ENCODE measurements at regions not wholly inside any gene's neighbourhood (a gene's known extent, or its start where the extent isn't known, plus 50 kb on each side); places are given as distances from the start of the nearest gene placed in this dataset.
"Not testable (repeated sequence)": the region's sequence is repeated elsewhere in the genome, so short reads cannot be mapped to it uniquely, and the experiment has no call there.

GRCh38 chr12:5308216-5308615, 123.7 kb upstream of the NTF3 start:
- DNase-seq, result no peak

- no peak for DNase-seq
Measured at GRCh38 chr12:5308996-5309395, 122.9 kb upstream of the NTF3 start.

- DNase-seq, result no peak
Measured at GRCh38 chr12:5309654-5310053, 122.3 kb upstream of the NTF3 start.

GRCh38 chr12:5310151-5310550, 121.8 kb upstream of the NTF3 start:
- no peak for DNase-seq

GRCh38 chr12:5317556-5317955, 114.4 kb upstream of the NTF3 start:
- DNase-seq, result no peak

GRCh38 chr12:5318874-5319273, 113.0 kb upstream of the NTF3 start:
- no peak for DNase-seq

- no peak for DNase-seq
Measured at GRCh38 chr12:5328669-5329517, 103.0 kb upstream of the NTF3 start.

- no peak for DNase-seq
Measured at GRCh38 chr12:5332551-5332950, 99.4 kb upstream of the NTF3 start.

GRCh38 chr12:5333096-5333495, 98.8 kb upstream of the NTF3 start:
- DNase-seq, result no peak

GRCh38 chr12:5335069-5335468, 96.8 kb upstream of the NTF3 start:
- DNase-seq, result no peak

GRCh38 chr12:5341086-5341485, 90.8 kb upstream of the NTF3 start:
- DNase-seq, result not testable (repeated sequence)

GRCh38 chr12:5343711-5344110, 88.2 kb upstream of the NTF3 start:
- DNase-seq, result no peak

- DNase-seq, result no peak
Measured at GRCh38 chr12:5344131-5344530, 87.8 kb upstream of the NTF3 start.

- DNase-seq, result no peak
Measured at GRCh38 chr12:5345534-5345933, 86.4 kb upstream of the NTF3 start.

- DNase-seq, result no peak
Measured at GRCh38 chr12:5348057-5348456, 83.9 kb upstream of the NTF3 start.

GRCh38 chr12:5348491-5348890, 83.4 kb upstream of the NTF3 start:
- DNase-seq, result no peak

- DNase-seq, result no peak
Measured at GRCh38 chr12:5364036-5364770, 67.7 kb upstream of the NTF3 start.

GRCh38 chr12:5369298-5369697, 62.6 kb upstream of the NTF3 start:
- DNase-seq, result no peak

GRCh38 chr12:5371631-5372030, 60.3 kb upstream of the NTF3 start:
- no peak for DNase-seq

- no peak for DNase-seq
Measured at GRCh38 chr12:5374713-5375112, 57.2 kb upstream of the NTF3 start.

GRCh38 chr12:5375547-5376295, 56.2 kb upstream of the NTF3 start:
- DNase-seq, result no peak

- no peak for DNase-seq
Measured at GRCh38 chr12:5376591-5377207, 55.2 kb upstream of the NTF3 start.

Measured in hypothalamus (tissue), 51 donors.